PC-3 (cell line): ENCODE measurements at regions not wholly inside any gene's neighbourhood (a gene's known extent, or its start where the extent isn't known, plus 50 kb on each side); places are given as distances from the start of the nearest gene placed in this dataset.

Experiments
- CTCF ChIP-seq: fragments of 300-600 bp; sonication (generic); conservative IDR thresholded peaks from 2 replicates; pipeline ENCODE4 v1.5.1; 2017; ENCODE audit warnings: antibody characterized with exemption, low read depth, mild to moderate bottlenecking, low read length
- EZH2 ChIP-seq: fragments of 300-600 bp; sonication (generic); IDR thresholded peaks from one replicate; pipeline ENCODE4 v1.6.1; 2017; ENCODE audit warnings: antibody characterized with exemption, mild to moderate bottlenecking, low read length; ENCODE audit not compliant: unreplicated experiment
- EZH2phosphoT487 ChIP-seq: fragments of 300-600 bp; sonication (generic); IDR thresholded peaks from 2 replicates; pipeline ENCODE4 v1.6.1; 2018; ENCODE audit warnings: mild to moderate bottlenecking, antibody characterized with exemption, low read length, borderline replicate concordance

GRCh38 chr18:24930971-24931370 lies 421.0 kb downstream of the ZNF521 start:
- TF ChIP-seq CTCF (no peak), EZH2phosphoT487 (no peak), EZH2 (no peak)
